ENCODE measurements at regions not wholly inside any gene's neighbourhood (a gene's known extent, or its start where the extent isn't known, plus 50 kb on each side); places are given as distances from the start of the nearest gene placed in this dataset.

- Mint-ChIP-seq H3K9me3 (peaks cover 0 to 4% of the 10 kb centered on the region in 2 donors), H3K36me3 (no peaks in the 10 kb centered on the region), H3K4me1 (no peaks in the 10 kb centered on the region), H3K27me3 (ENCODE audit: low read depth in 2 of 2) (peaks cover 7 to 9% of the 10 kb centered on the region in 2 donors), H3K4me3 (no peak overlapping the region), H3K27ac (no peak overlapping the region)
- H3K4me3 ChIP-seq (ENCODE audit: low read length) = no peak overlapping the region
- 76% methylated on average over 22 of the region's 22 CpGs for WGBS (ENCODE audit: insufficient coverage)
- H3K36me3 ChIP-seq (ENCODE audit: control insufficient read depth, insufficient read depth, low read length) = no peaks in the 10 kb centered on the region
- no peaks in the 10 kb centered on the region for H3K27me3 ChIP-seq (ENCODE audit: control insufficient read depth, insufficient read depth, low read length)
- intact Hi-C loops (cut with micrococcal nuclease) = no loop called here
- no peaks in the 10 kb centered on the region for H3K4me1 ChIP-seq (ENCODE audit: control insufficient read depth, insufficient read depth, low read length)
- no peaks in the 10 kb centered on the region for H3K9me3 ChIP-seq (ENCODE audit: control insufficient read depth, insufficient read depth, low read length)
- TF ChIP-seq, protein P1, sequence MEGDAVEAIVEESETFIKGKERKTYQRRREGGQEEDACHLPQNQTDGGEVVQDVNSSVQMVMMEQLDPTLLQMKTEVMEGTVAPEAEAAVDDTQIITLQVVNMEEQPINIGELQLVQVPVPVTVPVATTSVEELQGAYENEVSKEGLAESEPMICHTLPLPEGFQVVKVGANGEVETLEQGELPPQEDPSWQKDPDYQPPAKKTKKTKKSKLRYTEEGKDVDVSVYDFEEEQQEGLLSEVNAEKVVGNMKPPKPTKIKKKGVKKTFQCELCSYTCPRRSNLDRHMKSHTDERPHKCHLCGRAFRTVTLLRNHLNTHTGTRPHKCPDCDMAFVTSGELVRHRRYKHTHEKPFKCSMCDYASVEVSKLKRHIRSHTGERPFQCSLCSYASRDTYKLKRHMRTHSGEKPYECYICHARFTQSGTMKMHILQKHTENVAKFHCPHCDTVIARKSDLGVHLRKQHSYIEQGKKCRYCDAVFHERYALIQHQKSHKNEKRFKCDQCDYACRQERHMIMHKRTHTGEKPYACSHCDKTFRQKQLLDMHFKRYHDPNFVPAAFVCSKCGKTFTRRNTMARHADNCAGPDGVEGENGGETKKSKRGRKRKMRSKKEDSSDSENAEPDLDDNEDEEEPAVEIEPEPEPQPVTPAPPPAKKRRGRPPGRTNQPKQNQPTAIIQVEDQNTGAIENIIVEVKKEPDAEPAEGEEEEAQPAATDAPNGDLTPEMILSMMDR (IDR thresholded peaks at IDR 0.05) = no peak
- no peak for DNase-seq
- H3K27ac ChIP-seq (ENCODE audit: low read length) = no peak overlapping the region
- ATAC-seq = no peak
Observed at GRCh38 chr12:105993766-105994555, 144.8 kb downstream of the NUAK1 start.

GRCh38 chr12:105995961-105996431 is 142.8 kb downstream of the NUAK1 start:
- ATAC-seq = no peak
- H3K4me3 Mint-ChIP-seq = no peak overlapping the region
- Histone ChIP-seq H3K36me3 (ENCODE audit: control insufficient read depth, insufficient read depth, low read length) (no peaks in the 10 kb centered on the region), H3K27me3 (ENCODE audit: control insufficient read depth, insufficient read depth, low read length) (no peaks in the 10 kb centered on the region), H3K9me3 (ENCODE audit: control insufficient read depth, insufficient read depth, low read length) (no peaks in the 10 kb centered on the region), H3K4me3 (ENCODE audit: low read length) (no peak overlapping the region), H3K27ac (ENCODE audit: low read length) (no peak overlapping the region), H3K4me1 (ENCODE audit: control insufficient read depth, insufficient read depth, low read length) (no peaks in the 10 kb centered on the region)
- H3K27ac Mint-ChIP-seq = no peak overlapping the region
- H3K9me3 Mint-ChIP-seq = no peaks in the 10 kb centered on the region
- intact Hi-C loops (cut with micrococcal nuclease) = no loop called here
- TF ChIP-seq, protein P1 (IDR thresholded peaks at IDR 0.05) = no peak
- DNase-seq = no peak
- H3K4me1 Mint-ChIP-seq = no peaks in the 10 kb centered on the region
- no peaks in the 10 kb centered on the region for H3K36me3 Mint-ChIP-seq
- peaks cover 9 to 12% of the 10 kb centered on the region in 2 donors for H3K27me3 Mint-ChIP-seq (ENCODE audit: low read depth in 2 of 2)
- WGBS (ENCODE audit: insufficient coverage) = 88% methylated on average over 4 of the region's 4 CpGs

- Histone ChIP-seq H3K4me3 (ENCODE audit: low read length) (no peak overlapping the region), H3K36me3 (ENCODE audit: control insufficient read depth, insufficient read depth, low read length) (no peaks in the 10 kb centered on the region), H3K27ac (ENCODE audit: low read length) (no peak overlapping the region), H3K27me3 (ENCODE audit: control insufficient read depth, insufficient read depth, low read length) (no peaks in the 10 kb centered on the region), H3K4me1 (ENCODE audit: control insufficient read depth, insufficient read depth, low read length) (no peaks in the 10 kb centered on the region), H3K9me3 (ENCODE audit: control insufficient read depth, insufficient read depth, low read length) (no peaks in the 10 kb centered on the region)
- intact Hi-C loops (cut with micrococcal nuclease) = no loop called here
- no peak for DNase-seq
- Mint-ChIP-seq H3K27me3 (ENCODE audit: low read depth in 2 of 2) (peaks cover 0 to 14% of the 10 kb centered on the region in 2 donors), H3K9me3 (no peaks in the 10 kb centered on the region), H3K36me3 (no peaks in the 10 kb centered on the region), H3K4me3 (no peak overlapping the region), H3K4me1 (no peaks in the 10 kb centered on the region), H3K27ac (no peak overlapping the region)
- TF ChIP-seq, protein P1 (IDR thresholded peaks at IDR 0.05) = no peak
- WGBS (ENCODE audit: insufficient coverage) = 40% methylated on average over 1 of the region's 1 CpG
- ATAC-seq = no peak
Observed at GRCh38 chr12:105998561-105998960, 140.2 kb downstream of the NUAK1 start.

Measured in natural killer cell (primary cell).